Gastrocnemius medialis (tissue), 4 donors: ENCODE measurements at regions not wholly inside any gene's neighbourhood (a gene's known extent, or its start where the extent isn't known, plus 50 kb on each side); places are given as distances from the start of the nearest gene placed in this dataset.

Experiments
- POLR2A ChIP-seq, 2 donors: fragments of 450-650 bp; IDR thresholded peaks; one replicate each; pipeline ENCODE4 v1.6.1; 2017; ENCODE audit warnings: antibody characterized with exemption in 2 of 2, mild to moderate bottlenecking in 2 of 2, moderate library complexity in 2 of 2
- TF ChIP-seq, protein P1 (sequence below), 5 experiments: fragments of 450-650 bp in 3 of 5; fragments of 200-600 bp in 2 of 5; sonication (generic) in 2 of 5; IDR thresholded peaks in 4 of 5; conservative IDR thresholded peaks in 1 of 5; 1 replicate in 4 of 5; 2 replicates in 1 of 5; pipeline ENCODE4 v1.5.1; 2016 to 2019; ENCODE audit warnings: antibody characterized with exemption in 5 of 5, mild to moderate bottlenecking in 3 of 5, moderate library complexity in 3 of 5

DNA sequence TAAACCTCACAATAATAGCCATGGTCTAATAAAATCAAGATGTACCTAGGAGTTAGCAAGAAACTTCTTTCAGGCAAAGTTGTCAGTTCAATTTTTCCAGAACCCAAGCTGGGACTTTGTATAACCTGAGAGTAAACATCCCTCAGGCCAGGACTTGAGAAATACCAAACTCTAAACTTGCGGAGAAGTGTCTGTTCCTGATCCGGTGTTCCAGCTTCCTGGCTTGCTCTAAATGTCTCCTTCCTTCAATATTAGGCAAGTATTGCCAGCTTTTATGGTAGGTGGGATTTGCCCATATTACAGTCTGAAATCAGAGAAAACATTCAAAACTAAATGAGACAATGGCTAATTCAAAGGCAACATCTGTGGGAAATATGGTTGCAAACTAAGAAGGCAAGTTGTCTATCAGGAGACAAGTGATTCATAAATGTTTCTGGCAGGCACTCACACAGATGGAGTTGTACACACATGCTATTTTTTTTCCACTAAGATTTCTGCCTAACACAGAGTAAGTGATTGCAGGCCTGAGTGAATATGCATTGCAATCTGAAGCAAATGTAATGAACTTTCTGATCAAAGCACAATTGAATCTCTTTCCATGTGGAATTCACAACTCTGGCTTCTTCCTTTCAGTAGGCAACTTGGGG, 88.3 kb upstream of the COL8A1 start:
- TF ChIP-seq, protein P1, sequence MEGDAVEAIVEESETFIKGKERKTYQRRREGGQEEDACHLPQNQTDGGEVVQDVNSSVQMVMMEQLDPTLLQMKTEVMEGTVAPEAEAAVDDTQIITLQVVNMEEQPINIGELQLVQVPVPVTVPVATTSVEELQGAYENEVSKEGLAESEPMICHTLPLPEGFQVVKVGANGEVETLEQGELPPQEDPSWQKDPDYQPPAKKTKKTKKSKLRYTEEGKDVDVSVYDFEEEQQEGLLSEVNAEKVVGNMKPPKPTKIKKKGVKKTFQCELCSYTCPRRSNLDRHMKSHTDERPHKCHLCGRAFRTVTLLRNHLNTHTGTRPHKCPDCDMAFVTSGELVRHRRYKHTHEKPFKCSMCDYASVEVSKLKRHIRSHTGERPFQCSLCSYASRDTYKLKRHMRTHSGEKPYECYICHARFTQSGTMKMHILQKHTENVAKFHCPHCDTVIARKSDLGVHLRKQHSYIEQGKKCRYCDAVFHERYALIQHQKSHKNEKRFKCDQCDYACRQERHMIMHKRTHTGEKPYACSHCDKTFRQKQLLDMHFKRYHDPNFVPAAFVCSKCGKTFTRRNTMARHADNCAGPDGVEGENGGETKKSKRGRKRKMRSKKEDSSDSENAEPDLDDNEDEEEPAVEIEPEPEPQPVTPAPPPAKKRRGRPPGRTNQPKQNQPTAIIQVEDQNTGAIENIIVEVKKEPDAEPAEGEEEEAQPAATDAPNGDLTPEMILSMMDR (IDR thresholded peaks at IDR 0.05 in 4 of 5, conservative IDR thresholded peaks at IDR 0.05 in 1 of 5), result no peak
- no peak for TF ChIP-seq POLR2A (IDR thresholded peaks at IDR 0.05)
